ENCODE measurements at regions not wholly inside any gene's neighbourhood (a gene's known extent, or its start where the extent isn't known, plus 50 kb on each side); places are given as distances from the start of the nearest gene placed in this dataset.

DNA sequence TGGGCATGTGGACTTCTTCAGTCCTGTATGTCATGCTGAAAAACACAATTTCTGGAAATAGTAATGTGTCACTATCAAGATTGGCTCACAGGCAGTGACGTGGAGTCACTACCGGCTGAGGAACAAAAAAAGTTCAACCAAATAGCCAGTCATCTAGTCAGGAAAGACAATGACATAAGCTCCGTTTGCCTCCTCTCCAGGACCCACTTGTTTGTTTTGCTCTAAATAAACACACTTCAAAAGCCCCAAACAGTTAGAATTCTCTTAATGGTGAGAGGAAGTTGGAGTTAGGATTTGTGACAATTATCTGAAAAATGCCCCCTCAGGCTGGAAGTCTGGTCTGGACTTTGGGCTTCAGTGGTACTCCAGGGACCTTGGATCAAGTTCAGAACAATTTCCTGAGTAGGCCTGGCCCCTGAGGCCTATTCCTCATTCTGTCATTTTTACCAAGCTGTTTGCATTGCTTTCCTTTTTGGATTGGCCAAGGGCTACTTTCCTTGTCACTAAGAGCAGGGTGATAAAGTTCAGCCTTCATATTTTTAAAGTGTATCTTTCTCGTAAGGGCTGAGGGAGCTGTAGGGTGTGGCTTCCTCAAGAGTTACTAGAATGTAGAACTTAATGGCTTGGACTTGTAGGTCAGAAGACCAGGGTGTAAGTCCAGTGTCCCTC, 98.9 kb downstream of the EOMES start (continued):
- TF ChIP-seq, protein P1, sequence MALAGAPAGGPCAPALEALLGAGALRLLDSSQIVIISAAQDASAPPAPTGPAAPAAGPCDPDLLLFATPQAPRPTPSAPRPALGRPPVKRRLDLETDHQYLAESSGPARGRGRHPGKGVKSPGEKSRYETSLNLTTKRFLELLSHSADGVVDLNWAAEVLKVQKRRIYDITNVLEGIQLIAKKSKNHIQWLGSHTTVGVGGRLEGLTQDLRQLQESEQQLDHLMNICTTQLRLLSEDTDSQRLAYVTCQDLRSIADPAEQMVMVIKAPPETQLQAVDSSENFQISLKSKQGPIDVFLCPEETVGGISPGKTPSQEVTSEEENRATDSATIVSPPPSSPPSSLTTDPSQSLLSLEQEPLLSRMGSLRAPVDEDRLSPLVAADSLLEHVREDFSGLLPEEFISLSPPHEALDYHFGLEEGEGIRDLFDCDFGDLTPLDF (CRISPR knock-in tag; IDR thresholded peaks at IDR 0.05) = no peak
- TF ChIP-seq NCOA2 (CRISPR knock-in tag; IDR thresholded peaks at IDR 0.05) (peak; percentile 74), WIZ (CRISPR knock-in tag; IDR thresholded peaks at IDR 0.05) (no peak), ZFP90 (CRISPR knock-in tag; IDR thresholded peaks at IDR 0.05; ENCODE audit: borderline replicate concordance) (no peak), ZKSCAN1 (IDR thresholded peaks at IDR 0.05; ENCODE audit: low read length) (no peak), ZNF761 (CRISPR knock-in tag; conservative IDR thresholded peaks at IDR 0.05) (no peak), KLF16 (CRISPR knock-in tag; IDR thresholded peaks at IDR 0.05) (0 out of 4 replicates have a peak, but pooled peaks of 1 of the 2 experiments have one; percentile 27), ZNF883 (CRISPR knock-in tag; IDR thresholded peaks at IDR 0.05; ENCODE audit: not compliant biosample characterization) (no peak), HES4 (CRISPR knock-in tag; IDR thresholded peaks at IDR 0.05; ENCODE audit: borderline replicate concordance) (no peak), HNRNPUL1 (IDR thresholded peaks at IDR 0.05; ENCODE audit: low read depth, low read length) (no peak), ZNF207 (IDR thresholded peaks at IDR 0.05; ENCODE audit: borderline replicate concordance) (no peak), RFX3 (CRISPR knock-in tag; IDR thresholded peaks at IDR 0.05) (no peak), ZNF264 (CRISPR knock-in tag; IDR thresholded peaks at IDR 0.05) (no peak; the same call in 1 of the 2 replicates), ZNF383 (CRISPR knock-in tag; IDR thresholded peaks at IDR 0.05; ENCODE audit: borderline replicate concordance) (no peak)
- TF ChIP-seq, protein P2, sequence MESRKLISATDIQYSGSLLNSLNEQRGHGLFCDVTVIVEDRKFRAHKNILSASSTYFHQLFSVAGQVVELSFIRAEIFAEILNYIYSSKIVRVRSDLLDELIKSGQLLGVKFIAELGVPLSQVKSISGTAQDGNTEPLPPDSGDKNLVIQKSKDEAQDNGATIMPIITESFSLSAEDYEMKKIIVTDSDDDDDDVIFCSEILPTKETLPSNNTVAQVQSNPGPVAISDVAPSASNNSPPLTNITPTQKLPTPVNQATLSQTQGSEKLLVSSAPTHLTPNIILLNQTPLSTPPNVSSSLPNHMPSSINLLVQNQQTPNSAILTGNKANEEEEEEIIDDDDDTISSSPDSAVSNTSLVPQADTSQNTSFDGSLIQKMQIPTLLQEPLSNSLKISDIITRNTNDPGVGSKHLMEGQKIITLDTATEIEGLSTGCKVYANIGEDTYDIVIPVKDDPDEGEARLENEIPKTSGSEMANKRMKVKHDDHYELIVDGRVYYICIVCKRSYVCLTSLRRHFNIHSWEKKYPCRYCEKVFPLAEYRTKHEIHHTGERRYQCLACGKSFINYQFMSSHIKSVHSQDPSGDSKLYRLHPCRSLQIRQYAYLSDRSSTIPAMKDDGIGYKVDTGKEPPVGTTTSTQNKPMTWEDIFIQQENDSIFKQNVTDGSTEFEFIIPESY (CRISPR knock-in tag; IDR thresholded peaks at IDR 0.05) = no peak
- TF ChIP-seq, protein P3, sequence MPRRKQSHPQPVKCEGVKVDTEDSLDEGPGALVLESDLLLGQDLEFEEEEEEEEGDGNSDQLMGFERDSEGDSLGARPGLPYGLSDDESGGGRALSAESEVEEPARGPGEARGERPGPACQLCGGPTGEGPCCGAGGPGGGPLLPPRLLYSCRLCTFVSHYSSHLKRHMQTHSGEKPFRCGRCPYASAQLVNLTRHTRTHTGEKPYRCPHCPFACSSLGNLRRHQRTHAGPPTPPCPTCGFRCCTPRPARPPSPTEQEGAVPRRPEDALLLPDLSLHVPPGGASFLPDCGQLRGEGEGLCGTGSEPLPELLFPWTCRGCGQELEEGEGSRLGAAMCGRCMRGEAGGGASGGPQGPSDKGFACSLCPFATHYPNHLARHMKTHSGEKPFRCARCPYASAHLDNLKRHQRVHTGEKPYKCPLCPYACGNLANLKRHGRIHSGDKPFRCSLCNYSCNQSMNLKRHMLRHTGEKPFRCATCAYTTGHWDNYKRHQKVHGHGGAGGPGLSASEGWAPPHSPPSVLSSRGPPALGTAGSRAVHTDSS (CRISPR knock-in tag; conservative IDR thresholded peaks at IDR 0.05) = no peak
- TF ChIP-seq, protein P4, sequence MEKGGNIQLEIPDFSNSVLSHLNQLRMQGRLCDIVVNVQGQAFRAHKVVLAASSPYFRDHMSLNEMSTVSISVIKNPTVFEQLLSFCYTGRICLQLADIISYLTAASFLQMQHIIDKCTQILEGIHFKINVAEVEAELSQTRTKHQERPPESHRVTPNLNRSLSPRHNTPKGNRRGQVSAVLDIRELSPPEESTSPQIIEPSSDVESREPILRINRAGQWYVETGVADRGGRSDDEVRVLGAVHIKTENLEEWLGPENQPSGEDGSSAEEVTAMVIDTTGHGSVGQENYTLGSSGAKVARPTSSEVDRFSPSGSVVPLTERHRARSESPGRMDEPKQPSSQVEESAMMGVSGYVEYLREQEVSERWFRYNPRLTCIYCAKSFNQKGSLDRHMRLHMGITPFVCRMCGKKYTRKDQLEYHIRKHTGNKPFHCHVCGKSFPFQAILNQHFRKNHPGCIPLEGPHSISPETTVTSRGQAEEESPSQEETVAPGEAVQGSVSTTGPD (CRISPR knock-in tag; IDR thresholded peaks at IDR 0.05) = 0 out of 2 replicates have a peak, but pooled peaks have one; percentile 27
- TF ChIP-seq, protein P5, sequence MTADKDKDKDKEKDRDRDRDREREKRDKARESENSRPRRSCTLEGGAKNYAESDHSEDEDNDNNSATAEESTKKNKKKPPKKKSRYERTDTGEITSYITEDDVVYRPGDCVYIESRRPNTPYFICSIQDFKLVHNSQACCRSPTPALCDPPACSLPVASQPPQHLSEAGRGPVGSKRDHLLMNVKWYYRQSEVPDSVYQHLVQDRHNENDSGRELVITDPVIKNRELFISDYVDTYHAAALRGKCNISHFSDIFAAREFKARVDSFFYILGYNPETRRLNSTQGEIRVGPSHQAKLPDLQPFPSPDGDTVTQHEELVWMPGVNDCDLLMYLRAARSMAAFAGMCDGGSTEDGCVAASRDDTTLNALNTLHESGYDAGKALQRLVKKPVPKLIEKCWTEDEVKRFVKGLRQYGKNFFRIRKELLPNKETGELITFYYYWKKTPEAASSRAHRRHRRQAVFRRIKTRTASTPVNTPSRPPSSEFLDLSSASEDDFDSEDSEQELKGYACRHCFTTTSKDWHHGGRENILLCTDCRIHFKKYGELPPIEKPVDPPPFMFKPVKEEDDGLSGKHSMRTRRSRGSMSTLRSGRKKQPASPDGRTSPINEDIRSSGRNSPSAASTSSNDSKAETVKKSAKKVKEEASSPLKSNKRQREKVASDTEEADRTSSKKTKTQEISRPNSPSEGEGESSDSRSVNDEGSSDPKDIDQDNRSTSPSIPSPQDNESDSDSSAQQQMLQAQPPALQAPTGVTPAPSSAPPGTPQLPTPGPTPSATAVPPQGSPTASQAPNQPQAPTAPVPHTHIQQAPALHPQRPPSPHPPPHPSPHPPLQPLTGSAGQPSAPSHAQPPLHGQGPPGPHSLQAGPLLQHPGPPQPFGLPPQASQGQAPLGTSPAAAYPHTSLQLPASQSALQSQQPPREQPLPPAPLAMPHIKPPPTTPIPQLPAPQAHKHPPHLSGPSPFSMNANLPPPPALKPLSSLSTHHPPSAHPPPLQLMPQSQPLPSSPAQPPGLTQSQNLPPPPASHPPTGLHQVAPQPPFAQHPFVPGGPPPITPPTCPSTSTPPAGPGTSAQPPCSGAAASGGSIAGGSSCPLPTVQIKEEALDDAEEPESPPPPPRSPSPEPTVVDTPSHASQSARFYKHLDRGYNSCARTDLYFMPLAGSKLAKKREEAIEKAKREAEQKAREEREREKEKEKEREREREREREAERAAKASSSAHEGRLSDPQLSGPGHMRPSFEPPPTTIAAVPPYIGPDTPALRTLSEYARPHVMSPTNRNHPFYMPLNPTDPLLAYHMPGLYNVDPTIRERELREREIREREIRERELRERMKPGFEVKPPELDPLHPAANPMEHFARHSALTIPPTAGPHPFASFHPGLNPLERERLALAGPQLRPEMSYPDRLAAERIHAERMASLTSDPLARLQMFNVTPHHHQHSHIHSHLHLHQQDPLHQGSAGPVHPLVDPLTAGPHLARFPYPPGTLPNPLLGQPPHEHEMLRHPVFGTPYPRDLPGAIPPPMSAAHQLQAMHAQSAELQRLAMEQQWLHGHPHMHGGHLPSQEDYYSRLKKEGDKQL (CRISPR knock-in tag; IDR thresholded peaks at IDR 0.05; ENCODE audit: low read depth) = no peak
